GM19455 (cell line): ENCODE measurements at regions not wholly inside any gene's neighbourhood (a gene's known extent, or its start where the extent isn't known, plus 50 kb on each side); places are given as distances from the start of the nearest gene placed in this dataset.

Experiments used
- ATAC-seq: cut with Tn5 transposase; IDR thresholded peaks from one replicate; pipeline ENCODE4 v1.9.1; 2021; ENCODE audit not compliant: unreplicated experiment

DNA sequence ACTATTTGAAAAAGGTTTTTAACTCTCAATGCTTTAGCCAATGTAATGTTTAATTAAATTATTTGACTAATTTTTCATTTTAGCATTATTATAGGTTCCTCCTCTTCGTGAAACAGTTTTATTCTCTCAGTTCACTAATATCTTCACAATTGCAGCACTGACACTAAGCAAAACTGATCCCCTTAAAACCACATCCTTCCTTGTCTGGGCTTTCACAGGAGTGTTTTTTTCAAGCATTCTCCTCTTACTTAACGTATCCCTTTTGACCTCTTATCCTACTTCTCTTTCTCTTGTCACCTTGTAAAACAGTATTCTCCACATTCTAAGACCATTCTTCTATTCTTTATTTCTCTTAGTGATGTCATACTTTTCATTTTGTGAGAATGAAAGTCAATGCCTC, 112.8 kb downstream of the DSC3 start:
- no peak for ATAC-seq

DNA sequence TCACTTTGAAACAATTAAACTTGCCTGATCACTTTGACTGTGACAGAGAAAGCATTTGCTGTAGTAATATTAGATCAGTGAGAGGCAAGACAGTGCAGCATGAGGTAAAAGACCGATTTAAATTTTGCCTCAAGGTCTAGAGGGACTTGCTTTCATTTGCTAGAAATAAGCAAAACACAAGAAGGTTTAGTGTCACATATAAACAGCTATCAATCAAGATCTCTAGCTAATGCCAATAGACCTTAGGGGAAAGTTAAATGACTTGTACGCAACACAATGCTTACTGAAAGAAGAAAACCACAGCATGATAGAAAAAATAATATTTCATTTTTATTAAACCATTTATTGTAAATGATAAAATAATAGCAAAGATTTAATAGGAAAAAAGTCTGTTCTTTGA, 113.5 kb downstream of the DSC3 start:
- no peak for ATAC-seq

DNA sequence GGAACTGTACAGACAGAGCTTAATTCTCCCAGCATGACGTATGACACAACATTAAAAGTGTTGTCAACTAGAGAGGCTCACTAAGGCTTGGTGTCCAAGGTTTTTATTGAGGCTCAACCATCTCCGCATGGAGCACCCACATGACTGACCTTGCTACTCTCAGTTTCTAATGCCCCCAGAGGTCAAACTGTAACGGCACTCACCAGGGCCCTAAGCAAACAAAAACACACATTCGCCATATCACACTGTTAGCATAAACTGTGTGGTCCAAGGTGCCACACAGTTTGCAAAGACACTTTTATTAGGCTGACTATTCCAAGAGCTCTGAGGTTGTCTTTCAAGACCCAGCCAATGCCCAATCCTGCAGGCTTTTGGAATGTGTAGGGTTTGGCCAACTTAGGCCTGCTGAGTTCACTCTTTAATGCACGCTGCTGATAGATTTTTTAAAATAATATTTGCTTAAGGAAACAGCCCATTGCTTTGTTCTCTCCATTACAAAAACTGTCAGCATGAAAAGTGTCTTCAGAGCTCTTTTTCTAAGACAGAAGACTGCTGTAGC, 114.9 kb downstream of the DSC3 start:
- no peak for ATAC-seq

DNA sequence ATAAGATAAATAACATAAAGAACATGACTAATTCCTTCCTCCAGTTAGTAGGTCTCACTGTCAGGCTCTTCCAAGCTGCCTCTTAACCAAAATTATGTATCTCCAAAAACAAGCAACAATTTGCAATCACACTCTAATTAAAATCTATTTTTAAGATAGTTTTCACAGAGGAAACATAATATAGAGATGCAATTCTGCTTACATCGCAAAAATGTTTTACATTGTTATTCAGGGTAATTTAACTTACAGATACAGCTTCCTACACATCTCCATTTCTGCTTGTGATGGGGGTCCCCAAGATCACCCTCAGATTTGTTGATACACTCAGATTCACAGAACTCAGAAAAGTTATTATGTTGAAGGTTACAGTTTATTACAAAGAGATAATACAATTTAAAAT, 115.5 kb downstream of the DSC3 start:
- ATAC-seq, result no peak

DNA sequence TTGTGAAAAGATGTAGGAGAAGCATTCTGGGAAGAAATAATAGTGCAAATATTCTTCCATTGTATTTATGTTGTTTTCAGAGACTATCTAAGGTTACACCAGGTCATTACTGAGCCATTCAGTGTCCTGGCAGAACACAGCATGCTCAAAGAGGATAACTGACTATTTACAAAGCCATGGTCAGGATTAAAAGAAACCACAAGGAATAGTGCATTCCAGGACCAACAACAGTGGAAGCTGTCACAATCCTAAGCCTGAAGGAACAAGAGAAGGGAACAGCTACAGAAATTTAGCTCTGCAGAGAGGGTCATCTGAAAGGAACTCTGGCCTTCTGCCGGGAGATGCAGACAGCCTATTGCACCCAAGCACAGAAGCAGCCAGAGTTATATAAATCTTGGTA, 116.7 kb downstream of the DSC3 start:
- ATAC-seq, result no peak

DNA sequence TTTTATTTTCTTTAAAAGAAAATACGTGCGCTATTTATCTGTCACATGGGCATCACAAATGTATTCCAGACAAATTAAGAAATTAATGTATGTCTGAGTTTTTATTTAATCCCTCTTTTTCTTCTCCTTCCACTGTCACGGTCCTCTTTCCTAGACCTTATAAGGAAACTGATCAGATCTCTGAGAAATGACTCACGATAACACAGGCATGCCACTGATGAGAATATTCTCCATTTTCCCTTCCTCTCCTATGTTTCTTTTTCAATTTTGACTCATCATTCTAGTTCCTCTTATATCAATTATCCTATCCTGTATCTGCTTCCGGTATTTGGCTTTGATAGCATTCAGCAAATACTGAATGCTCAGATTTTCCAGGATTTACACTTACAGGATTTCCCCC, 121.8 kb downstream of the DSC3 start:
- ATAC-seq, result no peak

DNA sequence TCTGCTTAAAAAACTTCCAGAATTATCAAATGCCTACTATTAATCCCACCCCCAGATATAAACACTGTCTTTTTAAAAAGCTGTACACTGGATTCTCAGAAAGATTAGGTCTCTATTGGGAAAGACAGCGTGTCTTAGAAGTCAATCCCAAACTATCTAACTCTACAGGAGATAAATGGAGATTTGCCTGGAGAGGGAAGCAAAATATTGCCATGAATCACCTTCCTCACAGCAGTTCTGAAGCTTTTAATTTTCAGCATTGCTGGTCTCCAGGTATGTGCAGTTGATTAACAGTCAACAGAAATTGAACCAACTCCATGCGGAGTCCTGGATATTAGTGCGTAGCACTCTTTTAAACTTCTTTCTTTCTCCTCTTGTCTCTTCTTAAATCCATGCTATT, 122.2 kb downstream of the DSC3 start:
- no peak for ATAC-seq

DNA sequence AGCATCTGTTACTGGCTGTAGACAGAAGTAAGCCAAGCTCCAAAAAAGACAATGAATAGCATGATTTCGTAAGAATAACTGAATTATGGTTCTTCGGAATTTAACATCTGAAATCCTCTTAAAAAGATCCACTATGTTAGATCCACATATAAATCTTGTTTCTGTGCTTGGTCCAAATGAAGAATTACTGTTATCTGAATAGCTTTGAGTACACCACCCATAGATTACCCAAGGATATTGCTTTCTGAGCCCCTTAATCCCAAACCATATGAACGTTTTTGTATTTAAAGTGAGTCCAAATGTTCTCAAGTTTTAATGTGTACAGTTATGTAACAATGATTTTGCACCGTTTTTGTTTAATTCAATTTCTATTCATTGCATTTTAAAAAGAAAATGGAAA, 124.9 kb downstream of the DSC3 start:
- no peak for ATAC-seq

DNA sequence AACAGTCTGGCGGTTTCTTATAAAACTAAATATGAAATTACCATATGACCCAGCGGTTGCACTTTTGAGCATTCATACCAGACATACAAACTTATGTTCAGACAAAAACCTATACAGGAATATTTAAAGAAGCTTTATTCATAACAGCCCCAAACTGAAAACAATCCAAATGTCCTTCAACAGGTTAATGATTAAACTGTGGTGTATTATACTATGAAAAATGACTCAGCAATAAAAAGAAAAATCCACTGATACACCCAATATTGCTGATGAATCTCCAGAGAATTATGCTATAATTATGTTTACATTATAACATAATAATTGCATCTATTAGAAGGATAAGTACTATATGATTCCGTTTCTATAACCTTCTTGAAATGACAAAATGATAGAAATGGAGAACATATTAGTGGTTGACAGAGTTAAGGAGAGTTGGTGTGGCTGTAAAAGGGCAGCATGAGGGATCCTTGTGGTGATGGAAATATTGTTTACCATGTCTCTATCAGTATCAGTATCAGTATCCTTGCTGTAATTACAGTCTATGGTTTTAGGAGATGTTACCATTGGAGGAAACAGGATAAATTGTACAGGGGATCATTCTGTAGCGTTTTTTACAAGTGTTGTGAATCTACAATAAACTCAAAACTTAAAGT, 127.1 kb downstream of the DSC3 start:
- no peak for ATAC-seq

DNA sequence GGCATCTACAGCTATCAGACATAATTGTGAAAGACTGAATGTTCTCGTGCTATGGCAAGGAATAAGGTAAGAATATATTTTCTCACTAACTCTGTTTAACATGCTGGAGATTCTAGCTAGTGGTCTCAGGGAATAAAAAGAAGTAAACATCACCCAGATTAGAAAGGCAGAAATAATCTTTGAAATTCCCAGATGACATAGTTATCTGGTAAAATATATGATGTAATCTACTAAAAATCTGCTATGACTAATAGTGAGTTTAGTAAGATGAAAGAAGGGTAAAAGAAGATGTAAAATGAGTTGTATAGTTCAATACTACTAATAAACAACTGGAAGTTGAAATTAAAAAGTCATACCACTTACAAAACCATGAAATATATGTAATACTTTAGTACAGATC, 134.2 kb downstream of the DSC3 start:
- ATAC-seq, result no peak

DNA sequence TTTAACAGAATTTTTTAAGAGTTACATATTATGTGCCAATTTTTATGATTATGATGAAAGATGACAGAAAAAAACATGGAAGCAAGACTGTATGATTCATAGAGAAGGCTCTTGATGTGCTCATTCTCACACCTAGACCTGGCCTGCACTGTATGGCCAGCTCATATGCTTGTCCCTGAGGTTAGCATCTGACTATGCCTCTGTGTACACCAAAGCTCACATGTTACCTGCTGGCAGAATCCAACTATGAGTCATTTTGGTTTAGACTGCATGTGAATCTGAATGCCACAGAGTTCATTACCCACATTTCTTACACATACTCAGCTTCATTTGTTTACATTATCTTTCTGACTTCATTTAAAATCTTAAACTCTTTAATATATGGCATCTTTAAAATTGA, 139.0 kb downstream of the DSC3 start:
- no peak for ATAC-seq

DNA sequence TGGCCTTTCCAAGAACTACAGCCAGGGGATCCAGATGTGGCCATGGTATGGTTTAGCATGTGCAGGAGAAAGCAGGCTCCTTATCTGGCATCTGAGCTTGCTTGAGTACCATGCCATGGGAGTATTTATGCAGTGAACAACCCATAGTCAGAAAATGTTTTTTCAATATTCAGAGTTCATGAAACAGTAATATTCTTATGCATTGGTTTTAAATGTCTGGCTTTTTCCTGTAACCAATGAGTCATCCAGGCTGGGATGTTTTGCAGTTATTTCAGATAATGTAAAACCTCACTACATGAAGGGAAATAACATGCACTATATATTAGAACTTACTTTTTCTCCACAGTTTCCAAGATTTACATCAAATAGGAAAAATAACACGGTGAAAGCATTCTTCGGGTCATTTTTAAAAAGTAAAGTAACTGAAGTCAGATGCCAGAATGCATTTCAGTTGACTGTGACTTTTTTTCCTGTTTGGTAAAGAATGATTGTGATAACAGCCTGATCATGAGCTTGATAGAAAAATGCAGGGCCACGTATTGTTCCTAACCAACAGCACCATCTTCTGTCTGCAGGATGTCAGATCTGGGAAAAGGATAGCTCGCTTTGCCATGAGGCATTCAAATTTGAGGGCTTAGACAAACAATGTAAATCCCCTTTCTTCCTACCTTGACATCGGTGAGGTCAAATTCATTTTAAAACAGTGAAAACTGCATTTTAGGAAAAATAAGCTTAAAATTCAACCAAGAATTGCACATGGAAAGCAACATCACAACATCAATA, 152.8 kb downstream of the DSC3 start:
- no peak for ATAC-seq

DNA sequence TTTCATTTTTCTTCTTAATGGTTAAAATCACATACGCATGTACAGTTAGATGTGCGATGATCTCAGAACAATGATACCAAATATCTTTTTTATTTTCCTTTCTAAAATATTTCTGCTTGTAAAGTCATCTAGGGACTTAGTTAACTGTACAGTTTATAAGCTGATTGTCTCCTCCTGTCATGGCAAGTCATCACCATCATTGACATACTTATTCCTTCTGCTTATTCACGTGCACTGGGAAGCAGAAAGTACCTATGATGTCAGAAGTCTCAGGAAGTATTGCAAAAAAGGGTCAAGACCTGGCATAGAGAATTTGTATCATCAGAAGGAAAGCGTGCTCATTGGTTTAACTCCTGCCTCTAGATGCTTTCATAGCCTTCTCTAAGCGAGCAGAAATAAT, 154.2 kb downstream of the DSC3 start:
- ATAC-seq, result no peak

DNA sequence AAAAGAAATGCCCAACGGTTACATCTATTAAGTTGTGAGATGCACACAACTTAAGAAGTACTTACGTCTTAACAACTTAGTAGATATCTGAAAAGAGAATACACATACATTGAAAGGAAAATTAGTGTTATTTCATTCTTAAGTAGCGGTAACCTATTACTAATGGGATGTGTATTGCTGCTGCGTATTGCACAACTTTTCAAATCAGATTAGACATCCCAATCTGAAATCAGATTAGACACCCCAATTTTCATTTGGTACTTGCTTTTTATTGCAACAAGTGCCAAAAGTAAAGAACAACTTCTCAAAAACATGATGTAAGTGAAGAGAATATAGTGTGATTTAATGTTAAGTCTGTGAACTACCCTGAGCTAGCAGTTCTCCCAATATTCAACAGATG, 155.5 kb downstream of the DSC3 start:
- no peak for ATAC-seq

DNA sequence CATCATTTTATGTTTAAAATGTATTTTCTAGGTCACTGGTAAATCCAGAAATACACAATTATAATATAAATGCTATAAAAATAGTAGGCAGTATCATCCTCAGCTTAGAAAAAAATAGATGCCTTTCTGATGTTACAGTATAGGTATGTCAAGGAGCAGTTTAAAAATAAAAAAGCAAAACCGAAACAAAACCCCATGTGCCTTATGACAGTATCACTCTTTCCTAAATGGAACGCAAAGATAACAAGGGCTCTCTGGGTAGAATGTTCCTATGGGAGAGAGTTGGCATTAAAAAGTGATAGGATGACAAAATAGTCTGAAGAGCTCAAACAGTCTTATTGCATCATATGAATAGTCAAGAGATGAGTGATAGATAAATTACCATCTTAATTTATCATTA, 172.1 kb downstream of the DSC3 start:
- ATAC-seq, result no peak

DNA sequence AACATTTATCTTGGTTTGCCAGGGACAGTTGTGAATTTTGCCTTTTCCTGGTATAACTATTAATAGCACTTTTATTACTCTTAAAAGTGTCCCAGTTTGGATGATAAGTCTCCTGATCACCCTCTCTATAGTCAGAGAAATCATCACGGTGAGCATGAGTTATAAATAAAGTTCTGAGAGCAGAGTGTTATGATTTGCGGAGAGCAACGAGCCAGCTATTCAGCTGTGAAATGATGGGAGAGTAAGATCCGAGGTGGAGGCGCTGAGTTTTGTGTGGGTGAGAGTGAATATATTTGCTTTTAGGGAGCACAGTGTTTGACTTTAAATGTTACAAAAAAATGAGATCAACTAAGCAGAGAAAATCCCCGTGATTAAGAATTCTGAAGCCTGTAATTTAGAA, 179.6 kb downstream of the DSC3 start:
- ATAC-seq, result no peak

DNA sequence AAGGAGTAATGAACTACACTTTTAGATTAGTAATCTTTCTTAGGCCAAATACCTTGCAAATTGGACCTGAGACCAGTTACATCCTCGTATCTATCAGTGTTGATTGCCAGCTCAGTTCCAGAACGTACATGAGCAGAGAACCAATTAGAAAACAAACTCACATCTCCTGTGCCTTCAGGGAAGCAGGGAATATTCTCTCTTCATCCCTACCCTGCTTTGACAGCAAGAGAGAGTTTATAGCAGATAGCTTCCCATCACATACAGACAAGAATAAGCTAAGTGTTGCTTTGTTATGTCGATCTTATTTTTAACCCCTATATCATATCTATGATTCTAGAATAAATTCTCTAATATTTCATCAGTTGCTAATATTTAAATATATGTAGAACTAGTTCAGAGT, 181.8 kb downstream of the DSC3 start:
- no peak for ATAC-seq

DNA sequence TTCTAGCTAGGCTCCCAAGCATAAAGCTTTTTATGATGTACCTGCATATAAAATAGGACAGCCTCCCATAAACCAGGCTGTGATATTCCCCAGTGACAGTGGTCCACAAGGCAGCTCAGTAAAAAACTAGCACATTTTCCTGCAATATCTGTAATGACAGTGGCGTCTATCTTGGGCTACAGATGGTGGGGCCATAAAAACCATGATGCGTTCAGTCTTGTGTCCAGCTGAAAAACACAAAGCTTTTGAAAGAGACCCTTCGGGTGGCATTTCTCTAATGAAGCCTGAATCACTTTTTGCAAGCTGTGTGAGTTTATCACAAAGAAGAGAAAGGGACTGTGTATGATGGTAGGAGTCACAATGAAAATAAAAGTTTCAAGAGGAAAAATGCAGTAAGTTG, 183.5 kb downstream of the DSC3 start:
- no peak for ATAC-seq

DNA sequence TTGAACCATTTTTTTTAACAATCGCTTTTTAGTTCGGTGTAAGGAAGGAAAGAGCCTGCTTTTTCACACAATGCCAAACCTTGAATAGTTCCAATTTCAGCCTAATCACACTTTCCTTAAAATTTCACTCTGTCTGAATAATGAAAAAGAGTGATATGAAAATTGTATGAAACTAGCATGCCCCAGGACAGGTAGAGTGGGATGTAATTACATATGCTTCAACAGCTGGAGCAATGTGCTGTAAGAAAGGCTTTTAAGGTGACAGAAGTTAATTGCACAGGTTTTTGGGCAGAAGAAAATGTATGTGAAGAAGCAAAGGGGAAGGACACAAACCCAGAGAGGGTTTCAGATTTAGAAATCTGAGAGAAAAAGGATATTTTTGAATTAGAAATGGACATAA, 184.0 kb downstream of the DSC3 start:
- no peak for ATAC-seq

DNA sequence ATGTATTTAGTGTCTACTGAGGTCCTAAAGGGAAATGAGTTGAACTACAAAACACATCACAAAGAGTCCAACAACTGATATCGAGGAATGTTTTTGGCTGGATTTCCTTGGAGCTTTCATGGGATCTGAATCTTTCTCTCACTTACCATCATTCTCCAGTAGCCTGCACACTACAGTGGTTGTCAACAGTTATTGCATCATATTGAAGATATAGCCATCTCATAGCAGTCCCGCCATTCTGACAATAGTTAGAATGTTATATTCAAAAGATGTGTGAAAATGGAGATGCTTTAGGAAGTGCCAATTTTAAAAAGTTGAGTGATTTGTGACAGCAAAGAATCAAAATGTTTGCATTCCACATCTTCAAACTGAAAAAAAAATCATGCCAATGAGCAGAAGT, 186.8 kb downstream of the DSC3 start:
- ATAC-seq, result no peak

DNA sequence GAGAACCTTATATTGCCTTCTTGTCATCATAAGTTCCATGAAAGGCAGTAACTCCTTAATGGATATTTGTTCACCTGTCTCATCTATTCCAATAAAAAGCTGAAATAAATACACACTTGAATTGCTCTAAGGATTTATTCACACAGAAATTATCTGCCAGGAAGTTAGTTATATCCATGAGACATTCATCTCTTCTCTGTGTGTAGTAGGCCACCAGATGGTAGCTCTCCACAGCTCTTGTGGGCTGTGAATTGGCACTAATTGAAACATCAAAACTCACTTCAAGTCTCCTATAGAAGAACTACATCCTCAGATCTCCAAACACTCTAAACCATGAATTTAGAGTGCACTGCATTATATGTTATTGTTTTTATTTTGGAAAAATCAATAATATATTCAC, 189.6 kb downstream of the DSC3 start:
- ATAC-seq, result no peak

DNA sequence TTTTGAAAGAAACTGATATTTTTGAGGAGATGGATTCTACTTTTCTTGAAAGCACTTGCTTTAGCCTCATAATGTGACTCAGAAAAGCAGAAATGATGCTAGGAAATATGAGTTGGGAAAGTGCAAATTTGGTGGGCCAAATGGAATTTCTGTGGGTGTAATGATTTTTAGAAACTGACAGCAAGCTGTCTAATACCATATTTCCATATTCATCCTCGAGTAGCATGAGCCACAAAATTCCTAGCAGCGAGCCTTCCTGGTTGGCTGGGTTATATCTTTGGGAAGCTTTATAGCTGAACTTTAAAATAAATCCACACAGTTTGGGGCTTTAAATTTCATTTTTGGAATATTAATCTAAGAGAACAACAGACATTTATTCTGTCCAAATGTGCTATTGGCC, 190.0 kb downstream of the DSC3 start:
- ATAC-seq, result no peak
